ENCODE measurements at regions not wholly inside any gene's neighbourhood (a gene's known extent, or its start where the extent isn't known, plus 50 kb on each side); places are given as distances from the start of the nearest gene placed in this dataset.

DNA sequence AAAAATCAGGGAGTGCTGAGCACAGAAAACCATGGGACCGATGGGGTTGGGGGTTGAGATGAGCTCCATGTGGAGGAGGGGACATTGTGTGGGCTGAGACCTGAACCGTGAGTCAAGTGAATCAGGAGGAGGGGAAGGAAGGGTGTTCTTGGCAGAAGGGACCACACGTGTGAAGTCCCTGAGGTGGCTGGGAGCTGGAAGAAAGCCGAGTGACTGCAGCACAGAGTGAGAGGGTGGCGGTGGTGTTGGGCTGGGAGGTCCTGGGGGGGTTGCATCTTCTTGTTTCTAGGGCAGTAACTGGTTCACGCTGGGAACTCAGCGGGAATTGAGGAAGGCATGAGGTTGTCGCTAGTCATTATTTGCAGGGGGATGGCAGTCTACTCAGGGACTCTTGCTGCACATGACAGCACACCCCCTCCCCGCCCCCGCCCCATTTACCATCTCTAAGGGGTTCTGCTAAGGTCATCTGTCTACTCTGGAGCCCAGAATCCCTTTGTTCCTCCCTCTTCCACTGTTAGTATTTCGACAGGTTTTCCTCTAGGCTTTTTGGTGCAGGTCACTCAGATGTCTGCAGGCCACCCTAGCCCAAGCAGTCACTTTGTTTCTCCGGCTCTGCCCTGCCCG lies 254.3 kb downstream of the TLE3 start:
- TF ChIP-seq, protein P1, sequence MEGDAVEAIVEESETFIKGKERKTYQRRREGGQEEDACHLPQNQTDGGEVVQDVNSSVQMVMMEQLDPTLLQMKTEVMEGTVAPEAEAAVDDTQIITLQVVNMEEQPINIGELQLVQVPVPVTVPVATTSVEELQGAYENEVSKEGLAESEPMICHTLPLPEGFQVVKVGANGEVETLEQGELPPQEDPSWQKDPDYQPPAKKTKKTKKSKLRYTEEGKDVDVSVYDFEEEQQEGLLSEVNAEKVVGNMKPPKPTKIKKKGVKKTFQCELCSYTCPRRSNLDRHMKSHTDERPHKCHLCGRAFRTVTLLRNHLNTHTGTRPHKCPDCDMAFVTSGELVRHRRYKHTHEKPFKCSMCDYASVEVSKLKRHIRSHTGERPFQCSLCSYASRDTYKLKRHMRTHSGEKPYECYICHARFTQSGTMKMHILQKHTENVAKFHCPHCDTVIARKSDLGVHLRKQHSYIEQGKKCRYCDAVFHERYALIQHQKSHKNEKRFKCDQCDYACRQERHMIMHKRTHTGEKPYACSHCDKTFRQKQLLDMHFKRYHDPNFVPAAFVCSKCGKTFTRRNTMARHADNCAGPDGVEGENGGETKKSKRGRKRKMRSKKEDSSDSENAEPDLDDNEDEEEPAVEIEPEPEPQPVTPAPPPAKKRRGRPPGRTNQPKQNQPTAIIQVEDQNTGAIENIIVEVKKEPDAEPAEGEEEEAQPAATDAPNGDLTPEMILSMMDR (IDR thresholded peaks at IDR 0.05; ENCODE audit: control extremely low read depth, extremely low read depth, low read depth, missing control alignments): no peak
- CTCF ChIA-PET: no interaction called here
- DNase-seq (ENCODE audit: extremely low spot score): no peak
- POLR2A ChIA-PET: no interaction called here

DNA sequence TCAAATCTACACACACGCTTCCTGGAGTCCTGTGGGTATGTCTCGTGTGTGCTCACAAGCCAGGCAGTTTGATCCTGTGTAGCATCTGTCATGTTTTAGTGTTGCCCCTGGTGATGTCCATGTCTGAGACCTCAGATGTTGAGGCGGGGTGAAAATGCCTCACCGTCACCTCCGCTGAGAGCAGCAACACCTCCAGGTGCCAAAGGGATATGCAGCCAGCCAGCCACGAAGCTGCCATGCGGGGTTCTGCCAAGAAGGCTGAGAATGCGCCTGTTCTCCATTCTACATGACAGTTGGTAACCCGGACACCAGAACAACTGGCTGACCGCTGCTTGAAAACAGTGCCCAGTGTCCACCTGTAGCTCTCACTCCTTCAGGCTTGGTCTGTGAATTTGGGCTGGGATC lies 253.8 kb downstream of the TLE3 start:
- TF ChIP-seq, protein P1 (IDR thresholded peaks at IDR 0.05; ENCODE audit: control extremely low read depth, extremely low read depth, low read depth, missing control alignments): no peak
- POLR2A ChIA-PET: no interaction called here
- no peak for DNase-seq (ENCODE audit: extremely low spot score)
- CTCF ChIA-PET: no interaction called here

DNA sequence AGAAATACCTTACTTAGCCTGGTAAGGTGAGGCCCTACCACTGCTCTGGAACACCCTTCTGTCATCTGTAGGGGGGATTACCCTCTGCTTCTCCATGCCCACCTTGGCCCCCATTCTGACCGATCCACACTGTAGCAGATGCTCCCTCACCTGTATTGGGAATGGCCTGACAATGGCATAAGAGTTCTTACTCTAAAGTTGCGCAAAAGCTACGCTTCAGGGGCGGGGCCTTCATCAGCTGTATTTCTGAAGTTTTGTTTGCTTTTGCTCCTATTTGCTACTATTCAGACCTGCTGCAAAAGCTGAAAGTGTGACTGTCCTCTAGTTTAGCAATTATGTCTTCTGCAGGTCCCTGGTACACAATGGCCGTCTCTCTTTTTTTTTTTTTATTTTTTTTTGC lies 252.6 kb downstream of the TLE3 start:
- POLR2A ChIA-PET: no interaction called here
- CTCF ChIA-PET: no interaction called here
- TF ChIP-seq, protein P1 (IDR thresholded peaks at IDR 0.05; ENCODE audit: control extremely low read depth, extremely low read depth, low read depth, missing control alignments): no peak
- no peak for DNase-seq (ENCODE audit: extremely low spot score)

DNA sequence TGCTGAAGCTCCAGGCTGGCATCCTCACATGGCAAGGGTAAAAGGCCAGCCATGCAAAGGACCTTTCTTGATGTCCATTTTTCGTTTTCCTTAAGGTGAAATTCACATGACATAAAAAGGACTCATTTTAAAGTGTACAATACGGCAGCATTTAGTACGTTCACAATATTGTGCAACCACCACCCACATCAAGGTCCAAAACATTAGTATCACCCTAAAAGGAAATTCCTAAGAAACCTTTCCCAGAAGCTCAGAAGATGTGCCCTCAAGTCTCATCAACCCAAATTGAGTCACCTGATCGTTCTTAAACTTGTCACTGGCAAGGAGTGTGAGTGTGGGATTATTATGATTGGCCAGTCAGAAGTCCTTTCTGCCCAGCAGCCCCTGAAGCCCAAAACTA lies 250.1 kb downstream of the TLE3 start:
- TF ChIP-seq, protein P1 (IDR thresholded peaks at IDR 0.05; ENCODE audit: control extremely low read depth, extremely low read depth, low read depth, missing control alignments): no peak
- no peak for DNase-seq (ENCODE audit: extremely low spot score)
- ChIA-PET CTCF (interaction anchor here (1.6 kb wide), 1 partner anchor 12 kb away, joined by 4 read pairs; no protein-coding TSS in a partner anchor), POLR2A (no interaction called here)

DNA sequence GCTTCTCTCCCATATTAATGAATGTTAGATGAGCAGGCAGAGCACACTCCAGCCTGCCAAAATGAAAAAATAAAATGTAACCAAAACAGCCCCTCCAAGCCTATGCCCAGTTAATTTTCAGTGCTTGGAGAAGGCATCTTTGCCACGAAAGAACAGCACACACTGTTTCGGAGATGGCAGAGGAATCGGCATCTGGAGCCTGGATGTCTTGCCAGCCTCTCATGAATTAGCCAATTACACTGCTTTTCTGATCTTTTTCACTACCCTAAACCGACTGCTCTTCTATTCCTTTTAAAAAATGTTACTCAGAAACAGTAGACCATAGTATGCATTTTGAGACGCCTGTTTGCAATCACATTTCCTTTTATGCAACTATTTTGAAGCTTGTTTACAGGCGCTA lies 249.6 kb downstream of the TLE3 start:
- POLR2A ChIA-PET: no interaction called here
- CTCF ChIA-PET: interaction anchor here (1.6 kb wide), 1 partner anchor 12 kb away, joined by 4 read pairs; no protein-coding TSS in a partner anchor
- DNase-seq (ENCODE audit: extremely low spot score): no peak
- TF ChIP-seq, protein P1 (IDR thresholded peaks at IDR 0.05; ENCODE audit: control extremely low read depth, extremely low read depth, low read depth, missing control alignments): no peak

DNA sequence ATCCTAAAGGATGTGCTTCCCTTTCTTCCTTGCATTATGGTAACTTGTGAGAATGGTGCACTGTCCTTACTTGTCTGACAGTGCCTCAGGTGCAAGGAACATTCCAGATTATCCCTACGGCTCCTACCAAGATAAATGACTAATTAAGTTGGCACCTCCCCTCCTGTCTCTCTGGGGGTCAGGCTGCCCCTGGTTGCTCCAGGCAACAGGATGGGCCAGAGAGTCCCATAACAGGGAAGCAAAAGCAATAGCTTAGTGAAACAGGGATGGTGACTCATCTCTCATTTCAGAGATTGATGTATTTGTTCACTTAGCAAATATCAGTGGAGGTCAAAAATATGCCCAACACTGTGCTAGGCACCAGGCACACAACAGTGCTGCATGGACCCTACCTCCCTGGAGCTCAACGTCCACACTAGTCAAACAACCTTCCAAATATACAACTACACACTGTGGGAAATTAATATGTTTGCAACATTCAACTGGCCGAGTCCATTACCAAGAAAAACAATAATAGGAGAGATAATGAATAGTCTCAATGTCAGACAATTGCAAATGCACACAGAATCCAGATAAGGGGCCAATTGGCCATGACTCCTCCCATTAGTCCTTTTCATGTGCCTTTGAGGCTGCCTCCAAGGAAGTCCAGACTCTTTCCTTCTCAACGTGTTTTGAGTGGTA lies 249.0 kb downstream of the TLE3 start:
- ChIA-PET CTCF (interaction anchor here (1.6 kb wide), 1 partner anchor 13 kb away, joined by 4 read pairs; no protein-coding TSS in a partner anchor), POLR2A (no interaction called here)
- TF ChIP-seq, protein P1 (IDR thresholded peaks at IDR 0.05; ENCODE audit: control extremely low read depth, extremely low read depth, low read depth, missing control alignments): no peak
- DNase-seq (ENCODE audit: extremely low spot score): no peak

Measured in GM10248 (cell line).